Adrenal gland (tissue), 9 donors: ENCODE measurements at regions not wholly inside any gene's neighbourhood (a gene's known extent, or its start where the extent isn't known, plus 50 kb on each side); places are given as distances from the start of the nearest gene placed in this dataset.

ENCODE experiments used
- DNase-seq, 7 donors: peaks; one replicate each; pipeline ENCODE4 v3.0.0-alpha.2; 2019 to 2020
- H3K27ac ChIP-seq, 5 donors: fragments of 200-600 bp; sonication (generic) in 4 of 5; 1 replicate in 3 of 5; 2 replicates in 2 of 5; pipeline versions ENCODE4 v1.5.1 to v1.8.0; 2016 to 2020; ENCODE audit warnings: mild to moderate bottlenecking in 1 of 5
- H3K27me3 ChIP-seq: fragments of 200-600 bp; 2 replicates; pipeline ENCODE4 v1.8.0; 2021
- H3K36me3 ChIP-seq, 2 donors: fragments of 200-600 bp; replicated peaks in 1 of 2; 1 replicate in 1 of 2; 2 replicates in 1 of 2; pipeline versions ENCODE4 v1.5.1 to v1.8.0; 2018 to 2022
- H3K4me1 ChIP-seq, 2 donors: fragments of 200-600 bp; replicated peaks in 1 of 2; 1 replicate in 1 of 2; 2 replicates in 1 of 2; pipeline versions ENCODE4 v1.5.1 to v1.8.0; 2018 to 2021
- H3K4me3 ChIP-seq, 4 donors: fragments of 200-600 bp; sonication (generic) in 3 of 4; one replicate each; pipeline ENCODE4 v1.5.1; 2016 to 2018
- H3K9me3 ChIP-seq, 3 donors: fragments of 200-600 bp; sonication (generic) in 1 of 3; replicated peaks in 1 of 3; 1 replicate in 2 of 3; 2 replicates in 1 of 3; pipeline versions ENCODE4 v1.5.1 to v1.8.0; 2016 to 2021
- POLR2A ChIP-seq, 2 donors: fragments of 450-650 bp; IDR thresholded peaks; one replicate each; pipeline ENCODE4 v1.6.1; 2017; ENCODE audit warnings: antibody characterized with exemption in 2 of 2, mild to moderate bottlenecking in 2 of 2, moderate library complexity in 1 of 2
- WGBS, 4 donors: extraction: QIAGEN DNeasy Blood & Tissue Kit in 2 of 4; methylation state at CpG; one replicate each; pipeline versions ENCODE4 v1.1.5 to v1.1.7; 2013 to 2017; 5-methylcytosine and 5-hydroxymethylcytosine counted together
- intact Hi-C, 2 donors: fragments of 100-400 bp; cut with DNase I; formaldehyde crosslinking; loops; one replicate each; pipeline versions ENCODE4 v1.14.1 to v1.15.0; 2022 to 2023
- TF ChIP-seq, protein P1 (sequence below), 6 experiments: fragments of 450-650 bp in 4 of 6; fragments of 200-600 bp in 2 of 6; sonication (generic) in 1 of 6; IDR thresholded peaks; 1 replicate in 5 of 6; 2 replicates in 1 of 6; pipeline versions ENCODE4 v1.5.1 to v1.8.0; 2016 to 2021; ENCODE audit warnings: antibody characterized with exemption in 6 of 6, mild to moderate bottlenecking in 2 of 6, moderate library complexity in 1 of 6
- donor health status: healthy with polysubstance abuse.
- donor health status: Bipolar disorder and iron deficiency.
- donor health status: DM: yes; HTN: yes; CAD: no.
- donor health status: DM: no; HTN: no; CAD: no.
- donor health status: DM: no; HTN: no; CAD: no.

- TF ChIP-seq, protein P1, sequence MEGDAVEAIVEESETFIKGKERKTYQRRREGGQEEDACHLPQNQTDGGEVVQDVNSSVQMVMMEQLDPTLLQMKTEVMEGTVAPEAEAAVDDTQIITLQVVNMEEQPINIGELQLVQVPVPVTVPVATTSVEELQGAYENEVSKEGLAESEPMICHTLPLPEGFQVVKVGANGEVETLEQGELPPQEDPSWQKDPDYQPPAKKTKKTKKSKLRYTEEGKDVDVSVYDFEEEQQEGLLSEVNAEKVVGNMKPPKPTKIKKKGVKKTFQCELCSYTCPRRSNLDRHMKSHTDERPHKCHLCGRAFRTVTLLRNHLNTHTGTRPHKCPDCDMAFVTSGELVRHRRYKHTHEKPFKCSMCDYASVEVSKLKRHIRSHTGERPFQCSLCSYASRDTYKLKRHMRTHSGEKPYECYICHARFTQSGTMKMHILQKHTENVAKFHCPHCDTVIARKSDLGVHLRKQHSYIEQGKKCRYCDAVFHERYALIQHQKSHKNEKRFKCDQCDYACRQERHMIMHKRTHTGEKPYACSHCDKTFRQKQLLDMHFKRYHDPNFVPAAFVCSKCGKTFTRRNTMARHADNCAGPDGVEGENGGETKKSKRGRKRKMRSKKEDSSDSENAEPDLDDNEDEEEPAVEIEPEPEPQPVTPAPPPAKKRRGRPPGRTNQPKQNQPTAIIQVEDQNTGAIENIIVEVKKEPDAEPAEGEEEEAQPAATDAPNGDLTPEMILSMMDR (IDR thresholded peaks at IDR 0.05): no peak
- no peak for TF ChIP-seq POLR2A (IDR thresholded peaks at IDR 0.05)
- peaks cover 0 to 4% (median 0%) of the 10 kb centered on the region in 3 donors for H3K9me3 ChIP-seq
- no peaks in the 10 kb centered on the region for H3K27me3 ChIP-seq
- no peaks in the 10 kb centered on the region for H3K36me3 ChIP-seq
- H3K4me1 ChIP-seq: no peaks in the 10 kb centered on the region
- 71 to 72% (median 72%) methylated on average over 2 of the region's 2 CpGs for WGBS, 4 donors
- H3K4me3 ChIP-seq: no peak overlapping the region
- intact Hi-C loops: no loop called here
- DNase-seq: no peak
- H3K27ac ChIP-seq: no peak overlapping the region
Observed at GRCh38 chr12:7582796-7583195, 79.2 kb upstream of the CD163 start.

DNA sequence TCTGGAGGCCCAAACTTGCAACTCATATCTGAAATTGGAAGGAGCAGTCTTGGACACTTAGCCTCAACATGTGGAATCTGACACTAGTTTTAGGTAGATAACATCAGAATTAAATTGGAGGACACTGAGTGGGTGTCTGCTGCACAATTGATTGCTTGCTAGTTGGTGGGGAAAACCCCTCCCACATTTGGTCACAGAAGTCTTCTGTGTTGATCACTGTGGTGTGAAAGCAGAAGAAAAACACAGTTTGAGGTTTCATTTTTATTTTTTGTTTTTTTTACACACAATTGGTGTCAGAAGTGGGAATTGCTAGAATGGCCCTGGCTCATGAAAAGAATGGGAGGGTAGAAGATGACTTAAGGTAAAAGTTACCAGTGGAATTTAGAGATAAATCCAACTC is 78.0 kb upstream of the CD163 start:
- Histone ChIP-seq H3K4me1 (no peaks in the 10 kb centered on the region), H3K27ac (no peak overlapping the region), H3K27me3 (no peaks in the 10 kb centered on the region), H3K36me3 (no peaks in the 10 kb centered on the region), H3K9me3 (peaks cover 0 to 4% (median 0%) of the 10 kb centered on the region in 3 donors), H3K4me3 (no peak overlapping the region)
- TF ChIP-seq, protein P1 (IDR thresholded peaks at IDR 0.05): no peak
- no peak for TF ChIP-seq POLR2A (IDR thresholded peaks at IDR 0.05)
- no peak for DNase-seq
- intact Hi-C loops: no loop called here

DNA sequence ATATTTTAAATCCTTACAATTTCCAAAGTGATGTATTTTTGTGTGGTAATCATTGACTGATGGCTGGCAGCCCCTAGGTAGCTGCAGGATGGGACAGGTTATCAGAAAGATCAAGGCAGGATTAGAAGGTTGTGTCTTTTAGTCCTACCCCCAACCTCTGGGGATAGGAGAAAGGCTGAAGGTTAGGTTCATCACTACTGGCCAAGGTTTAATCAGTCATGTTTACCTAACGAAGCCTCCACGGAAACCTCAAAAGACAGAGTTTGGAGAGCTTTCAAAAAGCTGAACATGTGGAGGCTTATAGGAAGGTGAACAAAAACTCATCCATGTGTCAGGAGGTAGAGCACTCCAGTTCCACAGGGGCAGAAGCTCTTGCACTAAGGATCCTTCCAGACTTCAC is 77.5 kb upstream of the CD163 start:
- 32 to 46% (median 34%) methylated on average over 2 of the region's 2 CpGs for WGBS, 4 donors

GRCh38 chr12:7571257-7571656 is 67.7 kb upstream of the CD163 start:
- no peaks in the 10 kb centered on the region for H3K4me1 ChIP-seq
- peak overlapping the region in 2 of 5 donors; percentile 27 to 31 for H3K27ac ChIP-seq
- H3K4me3 ChIP-seq: no peak overlapping the region
- intact Hi-C loops: no loop called here
- no peaks in the 10 kb centered on the region for H3K27me3 ChIP-seq
- no peaks in the 10 kb centered on the region for H3K9me3 ChIP-seq
- H3K36me3 ChIP-seq: no peaks in the 10 kb centered on the region
- peak in 1 of 2 donors; percentile 16 for TF ChIP-seq POLR2A (IDR thresholded peaks at IDR 0.05)
- TF ChIP-seq, protein P1 (IDR thresholded peaks at IDR 0.05): no peak
- peak in 3 of 7 donors; percentile 21 to 41 (median 30) for DNase-seq
- 32 to 39% (median 38%) methylated on average over 1 of the region's 1 CpG for WGBS, 4 donors

More for the DNA sequence above, 77.5 kb upstream of the CD163 start:
- no peak for TF ChIP-seq POLR2A (IDR thresholded peaks at IDR 0.05)
- TF ChIP-seq, protein P1 (IDR thresholded peaks at IDR 0.05): no peak
- Histone ChIP-seq H3K4me3 (no peak overlapping the region), H3K36me3 (no peaks in the 10 kb centered on the region), H3K27me3 (no peaks in the 10 kb centered on the region), H3K9me3 (peaks cover 0 to 4% (median 0%) of the 10 kb centered on the region in 3 donors), H3K4me1 (no peaks in the 10 kb centered on the region), H3K27ac (no peak overlapping the region)
- intact Hi-C loops: no loop called here
- DNase-seq: no peak
